Astrocyte (in vitro differentiated cells and primary cell): ENCODE measurements at regions not wholly inside any gene's neighbourhood (a gene's known extent, or its start where the extent isn't known, plus 50 kb on each side); places are given as distances from the start of the nearest gene placed in this dataset.

ENCODE experiments used
- CTCF ChIP-seq: IDR thresholded peaks from 2 replicates; pipeline ENCODE4 v1.5.1; 2011; ENCODE audit warnings: low read depth, mild to moderate bottlenecking, inconsistent platforms, low read length, moderate library complexity; ENCODE audit not compliant: insufficient read depth
- EZH2 ChIP-seq: IDR thresholded peaks from 2 replicates; pipeline ENCODE4 v1.6.1; 2012; ENCODE audit warnings: mild to moderate bottlenecking, low read length, inconsistent platforms; ENCODE audit not compliant: insufficient read depth

DNA sequence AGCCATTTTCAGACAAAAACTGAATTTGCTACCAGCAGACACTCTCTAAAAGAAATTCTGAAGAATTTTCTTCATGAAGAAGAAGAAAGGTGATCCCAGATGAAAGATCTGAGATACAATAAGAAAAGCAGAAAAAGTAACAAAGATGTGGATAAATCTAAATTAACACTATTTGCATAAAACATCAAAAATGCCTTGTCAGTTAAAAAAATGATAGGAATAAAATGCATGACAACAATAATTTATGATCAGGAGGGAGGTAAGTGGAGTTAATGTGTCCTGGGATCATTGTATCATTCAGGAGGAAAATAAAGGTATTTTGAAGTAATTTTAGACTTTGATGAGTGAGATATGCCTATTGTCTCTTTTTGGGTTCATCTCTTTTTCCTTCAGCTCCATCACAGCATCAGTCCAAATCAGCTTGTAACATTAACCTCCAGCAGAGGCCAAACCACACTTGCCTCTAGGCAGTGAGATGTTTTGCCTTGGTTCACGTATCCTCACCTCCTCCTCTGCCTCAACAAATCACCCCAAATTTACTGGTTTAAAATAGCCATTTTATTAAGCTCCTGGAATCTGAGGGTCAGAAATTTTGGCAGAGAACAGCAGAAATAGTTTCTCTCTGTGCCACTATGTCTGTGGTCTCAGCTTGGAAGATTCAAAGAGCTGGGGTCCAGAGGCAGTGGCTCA is 76.9 kb upstream of the HIVEP3 start:
- no peak for TF ChIP-seq CTCF
- no peak for TF ChIP-seq EZH2
